Stimulated activated CD8-positive, alpha-beta memory T cell treated with anti-CD3 and anti-CD28 coated beads, Interleukin-7, amount 100 ng/mL, for 48 hours (primary cell): ENCODE measurements at regions not wholly inside any gene's neighbourhood (a gene's known extent, or its start where the extent isn't known, plus 50 kb on each side); places are given as distances from the start of the nearest gene placed in this dataset.

Experiments used
- DNase-seq, 2 donors: peaks; one replicate each; pipeline ENCODE4 v3.0.0-alpha.2; 2020; ENCODE audit warnings: low read depth in 1 of 2; ENCODE audit errors: extremely low read depth in 1 of 2

- DNase-seq = no peak
Observed at GRCh38 chr18:37660658-37661057, 95.1 kb upstream of the CELF4 start.

GRCh38 chr18:37659906-37660305 lies 94.3 kb upstream of the CELF4 start:
- no peak for DNase-seq

- no peak for DNase-seq
Observed at GRCh38 chr18:37658894-37659293, 93.3 kb upstream of the CELF4 start.

GRCh38 chr18:37657493-37657892 lies 91.9 kb upstream of the CELF4 start:
- DNase-seq = no peak

GRCh38 chr18:37654731-37655369 lies 89.3 kb upstream of the CELF4 start:
- DNase-seq = no peak

- no peak for DNase-seq
Observed at GRCh38 chr18:37654034-37654433, 88.4 kb upstream of the CELF4 start.

DNA sequence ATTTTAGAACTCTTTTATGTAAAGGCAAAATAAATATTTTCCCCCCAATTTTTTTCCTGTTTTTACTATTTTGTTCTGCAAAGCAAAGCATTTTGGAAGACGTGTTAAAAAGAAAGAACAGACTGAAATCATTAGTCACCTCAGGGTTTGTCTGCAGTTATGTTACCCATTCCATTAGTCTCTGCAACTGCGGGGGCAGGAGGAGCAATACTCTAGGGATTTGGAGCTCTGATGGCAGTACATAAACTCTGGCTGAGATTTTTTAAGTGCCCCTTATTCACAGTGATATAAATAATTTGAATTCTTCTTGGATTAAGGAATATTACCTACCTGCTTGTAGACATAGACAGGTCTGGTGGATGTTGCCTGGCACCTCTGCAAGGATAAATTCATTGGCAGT lies 88.0 kb upstream of the CELF4 start:
- DNase-seq = no peak

DNA sequence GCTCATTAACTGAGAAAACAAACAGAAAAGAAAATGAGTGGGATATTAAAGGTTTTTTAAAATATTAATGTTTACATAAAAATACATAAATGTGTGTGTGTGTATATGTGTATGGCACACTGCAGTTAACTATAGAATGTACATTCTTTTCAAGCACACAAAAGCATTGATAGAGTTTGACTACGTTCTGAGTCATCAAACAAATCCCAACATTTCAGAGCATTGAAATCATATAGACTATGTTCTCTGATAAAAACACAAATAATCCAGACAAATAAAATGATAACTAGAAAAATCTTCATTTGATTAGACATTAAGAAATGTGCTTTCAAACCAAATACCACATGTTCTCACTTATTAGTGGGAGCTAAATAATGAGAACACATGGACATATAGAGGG lies 84.3 kb upstream of the CELF4 start:
- DNase-seq = no peak

- DNase-seq = no peak
Observed at GRCh38 chr18:37649416-37649815, 83.8 kb upstream of the CELF4 start.

- DNase-seq = no peak
Observed at GRCh38 chr18:37641573-37641972, 76.0 kb upstream of the CELF4 start.

GRCh38 chr18:37640504-37640903 lies 74.9 kb upstream of the CELF4 start:
- no peak for DNase-seq

DNA sequence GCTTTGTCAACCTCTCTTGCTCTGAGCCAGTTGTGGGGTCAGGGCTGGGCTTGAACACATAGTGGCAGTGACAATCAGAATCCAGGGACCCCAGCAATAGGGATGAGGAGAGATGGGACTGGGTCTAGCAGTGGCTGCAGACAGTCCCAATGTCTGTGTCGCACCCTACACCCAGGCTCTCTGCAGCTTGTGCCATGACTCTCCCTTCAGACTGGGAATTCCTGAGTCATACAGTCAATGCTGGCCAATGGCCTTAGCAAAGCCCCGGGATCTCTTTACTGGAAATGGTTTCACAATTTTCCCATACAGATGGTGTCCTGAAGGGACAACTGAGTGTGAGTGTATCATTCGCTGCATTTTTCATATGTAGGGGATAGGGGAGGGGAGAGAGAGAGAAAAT lies 74.2 kb upstream of the CELF4 start:
- DNase-seq = no peak

- no peak for DNase-seq
Observed at GRCh38 chr18:37637478-37637850, 71.9 kb upstream of the CELF4 start.

GRCh38 chr18:37636831-37637477 lies 71.4 kb upstream of the CELF4 start:
- no peak for DNase-seq

DNA sequence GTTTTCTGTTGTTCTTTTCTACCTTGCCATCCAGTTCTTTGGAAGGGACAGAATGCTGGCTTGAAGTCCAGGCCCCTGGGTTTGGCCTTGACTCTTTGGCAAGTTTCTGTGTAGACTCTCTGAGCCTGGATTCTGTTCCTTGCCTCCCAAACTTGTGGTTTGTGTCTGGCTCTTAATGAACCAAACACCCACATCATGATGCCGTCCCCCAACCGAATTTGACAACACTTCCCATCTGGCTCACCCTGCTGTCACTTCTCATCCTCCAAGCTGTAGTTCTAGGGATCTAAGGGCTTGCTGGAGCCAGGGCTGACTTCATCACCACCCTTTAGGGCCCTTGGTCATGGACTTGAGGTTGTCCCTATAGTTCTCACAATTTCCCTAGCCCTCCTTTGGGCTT lies 68.9 kb upstream of the CELF4 start:
- DNase-seq = no peak

DNA sequence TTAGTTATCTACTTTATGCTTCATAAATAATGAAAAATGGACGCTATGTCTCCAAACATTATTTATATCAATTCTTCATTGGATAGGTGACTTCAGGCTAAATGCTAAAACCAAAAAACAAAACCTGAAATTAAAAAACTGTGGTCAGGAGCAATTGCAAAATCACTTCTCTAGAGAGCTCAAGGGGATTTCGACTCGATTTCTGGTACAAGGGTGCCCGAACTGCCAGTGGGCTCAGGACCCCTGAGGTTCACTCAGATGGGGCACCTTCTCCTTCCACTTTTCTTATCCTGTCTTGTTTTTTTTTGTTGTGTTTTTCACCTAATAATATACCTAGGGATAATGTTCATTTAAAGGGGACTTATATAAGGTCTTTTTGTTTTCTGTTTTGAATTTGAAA lies 65.8 kb upstream of the CELF4 start:
- no peak for DNase-seq

- DNase-seq = no peak
Observed at GRCh38 chr18:37630334-37630733, 64.7 kb upstream of the CELF4 start.

DNA sequence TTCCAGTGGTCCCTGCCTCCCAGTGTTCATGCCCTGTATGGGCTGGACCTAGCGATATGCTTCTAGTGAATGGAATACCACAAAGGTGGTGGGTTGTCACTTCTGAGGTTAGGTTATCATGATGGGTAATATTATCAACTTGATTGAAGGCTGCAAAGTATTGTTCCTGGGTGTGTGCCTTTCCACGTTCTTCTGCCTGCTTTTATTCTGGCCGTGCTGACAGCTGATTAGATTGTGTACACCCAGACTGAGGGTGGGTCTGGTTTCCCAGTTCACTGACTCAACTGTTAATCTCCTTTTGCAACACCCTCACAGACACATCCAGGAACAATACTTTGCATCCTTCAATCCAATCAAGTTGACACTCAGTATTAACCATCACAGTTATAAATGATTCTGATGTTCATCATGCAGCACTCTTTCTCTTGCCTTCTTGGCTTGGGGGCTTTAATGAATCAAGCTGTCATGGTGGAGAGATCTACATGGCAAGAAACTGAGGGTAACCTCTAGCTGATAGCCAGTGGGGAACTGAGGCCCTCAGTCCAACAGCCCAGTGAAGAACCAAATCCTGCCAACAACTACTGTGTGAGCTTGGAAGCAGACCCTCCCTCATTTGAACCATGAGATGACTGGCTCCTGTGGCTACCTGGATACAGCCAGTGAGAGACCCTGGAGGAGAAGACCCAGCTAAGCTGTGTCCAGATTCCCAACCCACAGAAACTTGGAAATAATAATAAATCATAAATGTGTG lies 63.0 kb upstream of the CELF4 start:
- no peak for DNase-seq

- no peak for DNase-seq
Observed at GRCh38 chr18:37624318-37624717, 58.7 kb upstream of the CELF4 start.

DNA sequence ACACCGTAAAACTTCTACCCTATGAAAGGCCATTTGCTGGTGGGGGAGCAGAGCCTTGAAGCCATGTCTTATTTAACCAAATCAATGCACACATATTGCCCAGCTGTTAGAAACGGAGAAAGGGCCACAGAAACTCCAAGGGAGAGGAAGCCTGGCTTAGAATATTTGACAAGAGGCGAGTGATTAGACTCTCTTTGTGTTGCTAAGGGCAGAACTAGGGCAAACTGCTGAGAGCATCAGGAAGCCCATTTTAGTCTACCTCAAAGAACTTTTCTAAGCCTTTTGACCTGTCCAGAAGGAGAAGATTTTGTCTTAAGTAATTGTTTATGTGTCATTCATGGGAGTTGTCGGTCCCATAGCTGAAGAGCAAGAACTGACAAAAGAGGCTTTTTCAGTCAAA lies 54.4 kb upstream of the CELF4 start:
- DNase-seq = no peak

GRCh38 chr18:37617623-37618022 lies 52.0 kb upstream of the CELF4 start:
- DNase-seq = no peak
